ENCODE measurements at regions not wholly inside any gene's neighbourhood (a gene's known extent, or its start where the extent isn't known, plus 50 kb on each side); places are given as distances from the start of the nearest gene placed in this dataset.

GRCh38 chr6:113077794-113078193 is 730.7 kb downstream of the RFPL4B start:
- H3K4me3 ChIP-seq (ENCODE audit: low read depth, low read length) = no peak overlapping the region
- DNase-seq (ENCODE audit: low read depth, low spot score) = no peak
- POLR2A ChIA-PET = no interaction called here
- no peak for TF ChIP-seq CTCF (IDR thresholded peaks at IDR 0.05; ENCODE audit: insufficient read depth, low read length, missing control alignments)
- CTCF ChIA-PET = no interaction called here

- ChIA-PET CTCF (no interaction called here), POLR2A (no interaction called here)
- DNase-seq (ENCODE audit: low read depth, low spot score) = no peak
- TF ChIP-seq CTCF (IDR thresholded peaks at IDR 0.05; ENCODE audit: insufficient read depth, low read length, missing control alignments) = no peak
- no peak overlapping the region for H3K4me3 ChIP-seq (ENCODE audit: low read depth, low read length)
Measured at GRCh38 chr6:113078791-113079190, 731.7 kb downstream of the RFPL4B start.

- ChIA-PET POLR2A (no interaction called here), CTCF (no interaction called here)
- TF ChIP-seq CTCF (IDR thresholded peaks at IDR 0.05; ENCODE audit: insufficient read depth, low read length, missing control alignments) = no peak
- H3K4me3 ChIP-seq (ENCODE audit: low read depth, low read length) = no peak overlapping the region
- DNase-seq (ENCODE audit: low read depth, low spot score) = no peak
Measured at GRCh38 chr6:113082745-113083144, 735.6 kb downstream of the RFPL4B start.

- POLR2A ChIA-PET = no interaction called here
- no peak overlapping the region for H3K4me3 ChIP-seq (ENCODE audit: low read depth, low read length)
- no peak for TF ChIP-seq CTCF (IDR thresholded peaks at IDR 0.05; ENCODE audit: insufficient read depth, low read length, missing control alignments)
- no peak for DNase-seq (ENCODE audit: low read depth, low spot score)
- CTCF ChIA-PET = no interaction called here
Measured at GRCh38 chr6:113083947-113084346, 736.8 kb downstream of the RFPL4B start.

GRCh38 chr6:113089056-113089455 is 741.9 kb downstream of the RFPL4B start:
- ChIA-PET CTCF (no interaction called here), POLR2A (no interaction called here)
- no peak for TF ChIP-seq CTCF (IDR thresholded peaks at IDR 0.05; ENCODE audit: insufficient read depth, low read length, missing control alignments)
- H3K4me3 ChIP-seq (ENCODE audit: low read depth, low read length) = no peak overlapping the region
- no peak for DNase-seq (ENCODE audit: low read depth, low spot score)

GRCh38 chr6:113092795-113093194 is 745.7 kb downstream of the RFPL4B start:
- ChIA-PET CTCF (no interaction called here), POLR2A (no interaction called here)
- no peak overlapping the region for H3K4me3 ChIP-seq (ENCODE audit: low read depth, low read length)
- no peak for DNase-seq (ENCODE audit: low read depth, low spot score)
- TF ChIP-seq CTCF (IDR thresholded peaks at IDR 0.05; ENCODE audit: insufficient read depth, low read length, missing control alignments) = no peak
